Fibroblast of villous mesenchyme (primary cell): ENCODE measurements at regions not wholly inside any gene's neighbourhood (a gene's known extent, or its start where the extent isn't known, plus 50 kb on each side); places are given as distances from the start of the nearest gene placed in this dataset.

Source experiments
- DNase-seq: peaks from one replicate; pipeline ENCODE4 v3.0.0-alpha.2; 2010; ENCODE audit warnings: low read depth
- H3K4me3 ChIP-seq: 2 replicates; pipeline ENCODE4 v1.5.1; 2011; ENCODE audit warnings: low read depth, mild to moderate bottlenecking, low read length
- CTCF ChIP-seq: IDR thresholded peaks from 2 replicates; pipeline ENCODE4 v1.5.1; 2012; ENCODE audit warnings: low read depth, mild to moderate bottlenecking, low read length; ENCODE audit not compliant: insufficient read depth

- no peak overlapping the region for H3K4me3 ChIP-seq
- no peak for TF ChIP-seq CTCF
- DNase-seq, result no peak
Observed at GRCh38 chr14:97368049-97368448, 570.9 kb downstream of the VRK1 start.

GRCh38 chr14:97368900-97369564 lies 571.9 kb downstream of the VRK1 start:
- TF ChIP-seq CTCF, result no peak
- H3K4me3 ChIP-seq, result no peak overlapping the region
- no peak for DNase-seq

- DNase-seq, result no peak
- no peak overlapping the region for H3K4me3 ChIP-seq
- TF ChIP-seq CTCF, result no peak
Observed at GRCh38 chr14:97369901-97370300, 572.7 kb downstream of the VRK1 start.

GRCh38 chr14:97376310-97376709 lies 579.1 kb downstream of the VRK1 start:
- TF ChIP-seq CTCF, result no peak
- no peak for DNase-seq
- no peak overlapping the region for H3K4me3 ChIP-seq

GRCh38 chr14:97377550-97377949 lies 580.4 kb downstream of the VRK1 start:
- H3K4me3 ChIP-seq, result no peak overlapping the region
- DNase-seq, result no peak
- no peak for TF ChIP-seq CTCF

- no peak overlapping the region for H3K4me3 ChIP-seq
- no peak for DNase-seq
- no peak for TF ChIP-seq CTCF
Observed at GRCh38 chr14:97379091-97379531, 581.9 kb downstream of the VRK1 start.

- TF ChIP-seq CTCF, result no peak
- no peak for DNase-seq
- H3K4me3 ChIP-seq, result no peak overlapping the region
Observed at GRCh38 chr14:97380539-97380941, 583.4 kb downstream of the VRK1 start.
